Upper lobe of right lung (tissue), 1 donor: ENCODE measurements at regions not wholly inside any gene's neighbourhood (a gene's known extent, or its start where the extent isn't known, plus 50 kb on each side); places are given as distances from the start of the nearest gene placed in this dataset.

Experiments used
- ATAC-seq: fragments of 200-7000 bp; cut with Tn5 transposase; one replicate; pipeline ENCODE4 v1.9.1; 2020; ENCODE audit warnings: mild to moderate bottlenecking, moderate library complexity
- DNase-seq: peaks from one replicate; pipeline ENCODE4 v3.0.0-alpha.2; 2020
- H3K27ac ChIP-seq: fragments of 200-600 bp; one replicate; pipeline ENCODE4 v1.8.0; 2022
- H3K27me3 ChIP-seq: fragments of 200-600 bp; one replicate; pipeline ENCODE4 v1.8.0; 2022; ENCODE audit warnings: mild to moderate bottlenecking
- H3K36me3 ChIP-seq: fragments of 200-600 bp; one replicate; pipeline ENCODE4 v1.8.0; 2022
- H3K4me1 ChIP-seq: fragments of 200-600 bp; one replicate; pipeline ENCODE4 v1.8.0; 2022
- H3K4me3 ChIP-seq: fragments of 200-600 bp; one replicate; pipeline ENCODE4 v1.8.0; 2022; ENCODE audit warnings: mild to moderate bottlenecking
- H3K9me3 ChIP-seq: fragments of 200-600 bp; one replicate; pipeline ENCODE4 v1.8.0; 2022
- intact Hi-C: fragments of 100-400 bp; cut with DNase I; formaldehyde crosslinking; loops from one replicate; pipeline ENCODE4 v1.11.0; 2022
- TF ChIP-seq, protein P1 (sequence below): fragments of 200-600 bp; IDR thresholded peaks from one replicate; pipeline ENCODE4 v1.8.0; 2022; ENCODE audit warnings: antibody characterized with exemption
- donor health status: DM: no; HTN: yes; CAD: no; lungs with severe emphysema.

DNA sequence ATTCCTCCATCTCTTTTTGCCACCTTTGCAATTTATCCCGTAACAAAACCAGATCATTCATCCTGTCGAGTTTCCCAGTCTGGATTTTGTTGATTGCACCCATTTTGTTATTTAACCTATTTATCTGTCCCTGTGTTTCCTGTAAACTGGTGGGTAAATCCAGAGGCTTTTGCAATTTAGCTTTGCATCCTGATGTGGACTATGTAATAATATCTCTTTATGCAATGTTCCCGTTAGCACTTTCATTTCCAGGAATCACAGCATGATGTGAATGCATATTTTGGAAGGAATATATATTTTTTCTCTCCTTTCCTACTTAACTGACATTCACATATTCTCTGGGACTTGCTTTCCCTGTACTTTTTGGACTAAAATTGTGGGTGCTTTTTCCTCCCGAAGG is 240.3 kb upstream of the GAS1 start:
- no peak for ATAC-seq
- no peak for DNase-seq
- no peaks in the 10 kb centered on the region for H3K36me3 ChIP-seq
- no peaks in the 10 kb centered on the region for H3K9me3 ChIP-seq
- H3K27ac ChIP-seq = no peak overlapping the region
- TF ChIP-seq, protein P1, sequence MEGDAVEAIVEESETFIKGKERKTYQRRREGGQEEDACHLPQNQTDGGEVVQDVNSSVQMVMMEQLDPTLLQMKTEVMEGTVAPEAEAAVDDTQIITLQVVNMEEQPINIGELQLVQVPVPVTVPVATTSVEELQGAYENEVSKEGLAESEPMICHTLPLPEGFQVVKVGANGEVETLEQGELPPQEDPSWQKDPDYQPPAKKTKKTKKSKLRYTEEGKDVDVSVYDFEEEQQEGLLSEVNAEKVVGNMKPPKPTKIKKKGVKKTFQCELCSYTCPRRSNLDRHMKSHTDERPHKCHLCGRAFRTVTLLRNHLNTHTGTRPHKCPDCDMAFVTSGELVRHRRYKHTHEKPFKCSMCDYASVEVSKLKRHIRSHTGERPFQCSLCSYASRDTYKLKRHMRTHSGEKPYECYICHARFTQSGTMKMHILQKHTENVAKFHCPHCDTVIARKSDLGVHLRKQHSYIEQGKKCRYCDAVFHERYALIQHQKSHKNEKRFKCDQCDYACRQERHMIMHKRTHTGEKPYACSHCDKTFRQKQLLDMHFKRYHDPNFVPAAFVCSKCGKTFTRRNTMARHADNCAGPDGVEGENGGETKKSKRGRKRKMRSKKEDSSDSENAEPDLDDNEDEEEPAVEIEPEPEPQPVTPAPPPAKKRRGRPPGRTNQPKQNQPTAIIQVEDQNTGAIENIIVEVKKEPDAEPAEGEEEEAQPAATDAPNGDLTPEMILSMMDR = no peak
- H3K4me3 ChIP-seq = no peak overlapping the region
- intact Hi-C loops = no loop called here
- H3K27me3 ChIP-seq = no peaks in the 10 kb centered on the region
- H3K4me1 ChIP-seq = no peaks in the 10 kb centered on the region

DNA sequence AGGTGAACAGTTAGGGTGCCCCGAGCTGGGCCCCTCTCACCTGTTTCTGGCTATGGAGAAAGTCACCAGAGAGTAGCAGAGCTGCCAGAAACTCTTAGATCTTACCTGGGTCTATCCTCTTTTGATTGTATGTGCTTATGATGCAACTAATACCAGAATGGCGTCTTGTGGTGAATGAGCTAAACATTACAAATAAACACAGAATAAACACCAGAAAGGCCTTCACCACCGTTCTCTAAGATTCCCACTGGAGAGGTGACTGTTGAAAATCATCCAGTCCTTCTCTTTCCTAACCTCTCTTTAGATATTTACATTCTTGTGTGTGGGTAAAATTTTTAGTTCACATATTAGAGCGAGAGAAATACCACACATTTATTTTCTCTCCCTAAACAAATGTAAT is 241.7 kb upstream of the GAS1 start:
- Histone ChIP-seq H3K9me3 (no peaks in the 10 kb centered on the region), H3K36me3 (no peaks in the 10 kb centered on the region), H3K27ac (no peak overlapping the region), H3K4me1 (no peaks in the 10 kb centered on the region), H3K4me3 (no peak overlapping the region), H3K27me3 (no peaks in the 10 kb centered on the region)
- TF ChIP-seq, protein P1 = no peak
- no peak for DNase-seq
- intact Hi-C loops = no loop called here
- no peak for ATAC-seq

DNA sequence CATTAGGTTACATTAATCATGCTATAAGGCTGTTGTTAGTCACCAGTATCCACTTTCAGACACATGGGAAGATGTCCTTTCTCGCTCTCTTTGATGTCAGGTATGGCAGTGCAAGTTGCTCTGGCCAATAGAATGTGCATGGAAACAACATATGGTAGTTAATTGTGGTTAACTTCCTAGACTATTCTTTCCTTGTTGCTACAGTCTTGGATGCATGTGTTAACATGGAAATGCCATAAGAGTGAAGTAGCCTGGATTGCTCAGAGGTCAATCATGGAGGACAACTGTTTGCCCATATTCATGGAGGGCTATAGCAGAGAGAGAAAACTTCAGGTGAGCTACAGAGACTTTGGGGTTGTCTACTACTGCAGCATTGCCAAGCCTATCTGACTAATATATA is 245.8 kb upstream of the GAS1 start:
- DNase-seq (no peak), ATAC-seq (no peak)
- H3K27me3 ChIP-seq = no peaks in the 10 kb centered on the region
- no peaks in the 10 kb centered on the region for H3K9me3 ChIP-seq
- no peaks in the 10 kb centered on the region for H3K4me1 ChIP-seq
- H3K4me3 ChIP-seq = no peak overlapping the region
- no peaks in the 10 kb centered on the region for H3K36me3 ChIP-seq
- TF ChIP-seq, protein P1 = no peak
- no peak overlapping the region for H3K27ac ChIP-seq
- intact Hi-C loops = no loop called here

DNA sequence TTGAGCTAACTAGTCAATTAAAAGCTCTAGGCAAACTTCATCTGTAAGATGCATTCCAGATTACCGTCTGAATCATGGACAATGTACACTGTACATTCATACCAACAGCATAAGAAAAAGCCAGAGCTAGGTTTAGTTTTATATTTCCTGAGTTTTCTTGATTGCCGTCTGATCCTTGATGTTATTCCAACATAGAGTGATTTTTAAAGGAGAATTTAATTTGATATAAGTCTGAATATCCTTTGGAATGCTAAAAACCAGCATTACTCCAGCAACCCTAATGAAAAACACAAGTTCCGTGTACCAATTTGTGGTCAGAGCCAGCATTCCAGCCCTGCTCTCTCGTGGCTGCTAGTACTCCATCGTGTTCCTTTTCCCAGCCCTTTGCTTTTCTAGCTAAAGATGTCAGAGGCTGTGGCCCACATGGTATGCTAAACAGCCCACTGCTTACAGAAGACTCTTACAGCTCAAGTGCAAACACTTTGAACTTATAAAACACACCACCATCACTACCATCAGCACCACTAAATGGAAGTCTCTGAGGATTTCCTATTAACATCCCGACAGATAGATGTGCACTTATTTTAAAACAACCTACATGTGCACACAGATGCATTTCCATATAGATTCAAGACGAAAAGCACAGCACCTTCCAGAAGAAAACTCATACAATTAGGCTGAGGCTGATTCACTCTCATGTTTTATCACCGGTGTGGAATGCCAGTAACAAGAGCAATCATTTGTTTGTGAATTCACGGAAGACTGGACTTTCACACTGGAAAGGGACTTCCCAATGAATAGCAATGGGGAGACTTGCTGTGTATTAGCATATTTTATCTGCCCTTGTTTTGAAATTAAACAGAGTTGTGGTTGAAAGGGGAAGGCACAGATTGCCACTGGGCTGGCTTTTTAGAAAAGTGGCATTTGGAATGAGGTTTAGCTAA is 246.9 kb upstream of the GAS1 start:
- no peak overlapping the region for H3K4me3 ChIP-seq
- no peak for ATAC-seq
- no peak for DNase-seq
- no peaks in the 10 kb centered on the region for H3K27me3 ChIP-seq
- intact Hi-C loops = no loop called here
- H3K27ac ChIP-seq = no peak overlapping the region
- H3K36me3 ChIP-seq = no peaks in the 10 kb centered on the region
- no peaks in the 10 kb centered on the region for H3K4me1 ChIP-seq
- H3K9me3 ChIP-seq = no peaks in the 10 kb centered on the region
- TF ChIP-seq, protein P1 = no peak

DNA sequence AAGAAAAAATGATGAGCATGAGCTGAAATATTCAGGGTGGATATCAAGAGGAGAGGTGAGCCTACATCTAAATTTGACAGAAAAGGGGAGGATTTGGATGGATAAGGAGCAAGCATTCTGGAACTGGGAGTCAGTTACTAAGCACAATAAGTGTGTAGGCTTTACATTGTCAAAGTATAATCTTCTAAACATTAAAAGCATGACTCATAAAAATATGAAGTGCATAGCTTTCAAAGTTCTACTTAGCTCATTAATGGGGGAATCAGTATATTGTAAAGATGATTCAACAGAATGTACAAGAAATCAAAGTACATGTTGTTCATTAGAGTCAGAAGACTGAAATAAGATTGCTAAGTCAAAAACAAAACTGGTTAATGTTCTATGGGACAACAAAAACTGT is 248.0 kb upstream of the GAS1 start:
- Histone ChIP-seq H3K27ac (no peak overlapping the region), H3K9me3 (no peaks in the 10 kb centered on the region), H3K4me3 (no peak overlapping the region), H3K4me1 (no peaks in the 10 kb centered on the region), H3K27me3 (no peaks in the 10 kb centered on the region), H3K36me3 (no peaks in the 10 kb centered on the region)
- TF ChIP-seq, protein P1 = no peak
- intact Hi-C loops = no loop called here
- ATAC-seq (no peak), DNase-seq (no peak)
